K562 (cell line): ENCODE measurements at regions not wholly inside any gene's neighbourhood (a gene's known extent, or its start where the extent isn't known, plus 50 kb on each side); places are given as distances from the start of the nearest gene placed in this dataset.

Experiments
- CCNT2 ChIP-seq: IDR thresholded peaks from 2 replicates; pipeline ENCODE4 v1.6.1; 2011; ENCODE audit warnings: borderline replicate concordance, low read depth, mild to moderate bottlenecking, moderate library complexity, mixed read lengths, low read length; ENCODE audit not compliant: insufficient read length; ENCODE audit errors: extremely low read depth
- DACH1 ChIP-seq: fragments of 450-650 bp; IDR thresholded peaks from 2 replicates; pipeline ENCODE4 v1.6.1; 2018; ENCODE audit not compliant: partially characterized antibody
- ETV5 ChIP-seq: sonication (generic); formaldehyde crosslinking; IDR thresholded peaks from 2 replicates; pipeline ENCODE4 v1.4.0; 2020; ENCODE audit warnings: low read depth, mild to moderate bottlenecking, missing genetic modification reagents
- FUS ChIP-seq: fragments of 200-400 bp; formaldehyde crosslinking; optimal IDR thresholded peaks from 2 replicates; pipeline ENCODE3; 2017; ENCODE audit warnings: low read depth, low read length
- KLF6 ChIP-seq: fragments of 250-450 bp; sonication (Bioruptor Pico); IDR thresholded peaks from 2 replicates; pipeline ENCODE4 v1.4.0; 2020; ENCODE audit warnings: mild to moderate bottlenecking, moderate library complexity, borderline replicate concordance
- MCM2 ChIP-seq: fragments of 450-650 bp; IDR thresholded peaks from 2 replicates; pipeline ENCODE4 v1.6.1; 2017; ENCODE audit warnings: low read depth, mild to moderate bottlenecking
- PHF8 ChIP-seq: fragments of 200-600 bp; sonication (generic); IDR thresholded peaks from 2 replicates; pipeline ENCODE4 v1.6.1; 2012; ENCODE audit warnings: mixed run types, mild to moderate bottlenecking, inconsistent platforms, low read length, moderate library complexity, borderline replicate concordance
- SREBF1 ChIP-seq: fragments of 150-350 bp; IDR thresholded peaks from 2 replicates; pipeline ENCODE4 v1.6.1; 2014; ENCODE audit warnings: antibody characterized with exemption, low read depth, low read length, borderline replicate concordance
- STAT5A ChIP-seq: IDR thresholded peaks from 2 replicates; pipeline ENCODE4 v1.6.1; 2012; ENCODE audit warnings: low read length, inconsistent platforms, borderline replicate concordance
- ZBTB17 ChIP-seq: fragments of 450-650 bp; formaldehyde crosslinking; IDR thresholded peaks from 2 replicates; pipeline ENCODE4 v1.4.0; 2020; ENCODE audit warnings: mild to moderate bottlenecking
- ZC3H4 ChIP-seq: sonication (generic); formaldehyde crosslinking; IDR thresholded peaks from 2 replicates; pipeline ENCODE4 v1.9.0; 2021; ENCODE audit warnings: missing genetic modification reagents, borderline replicate concordance
- ZNF184 ChIP-seq: sonication (generic); formaldehyde crosslinking; IDR thresholded peaks from 2 replicates; pipeline ENCODE4 v1.5.0; 2020; ENCODE audit warnings: missing genetic modification reagents
- ZNF324 ChIP-seq: fragments of 250-450 bp; sonication (Bioruptor Pico); IDR thresholded peaks from 2 replicates; pipeline ENCODE4 v1.4.0; 2020; ENCODE audit warnings: mild to moderate bottlenecking
- TF ChIP-seq, protein P1 (sequence below): fragments of 450-650 bp; formaldehyde crosslinking; IDR thresholded peaks from 2 replicates; pipeline ENCODE4 v1.4.0; 2022; ENCODE audit warnings: mild to moderate bottlenecking, moderate library complexity
- TF ChIP-seq, protein P2 (sequence below): fragments of 450-650 bp; formaldehyde crosslinking; conservative IDR thresholded peaks from 2 replicates; pipeline ENCODE4 v1.4.0; 2022; ENCODE audit warnings: mild to moderate bottlenecking, missing genetic modification characterization
- TF ChIP-seq, protein P3 (sequence below): fragments of 450-650 bp; IDR thresholded peaks from 2 replicates; pipeline ENCODE4 v1.6.1; 2016; ENCODE audit warnings: antibody characterized with exemption
- TF ChIP-seq, protein P4 (sequence below), 3 experiments: fragments of 200-800 bp in 1 of 3; sonication (Bioruptor generic) in 1 of 3; sonication (generic) in 1 of 3; formaldehyde crosslinking in 1 of 3; IDR thresholded peaks; 2 replicates each; pipeline versions ENCODE4 v1.6.1 to v1.8.0; 2016 to 2022; ENCODE audit warnings: mild to moderate bottlenecking in 2 of 3, missing compliant biosample characterization in 2 of 3, missing genetic modification characterization in 2 of 3, missing genetic modification reagents in 1 of 3
- TF ChIP-seq, protein P5 (sequence below), 2 experiments: fragments of 150-350 bp in 1 of 2; IDR thresholded peaks; 2 replicates each; pipeline ENCODE4 v1.6.1; 2012 to 2016; ENCODE audit warnings: low read depth in 2 of 2, low read length in 2 of 2, mild to moderate bottlenecking in 1 of 2, moderate library complexity in 1 of 2

DNA sequence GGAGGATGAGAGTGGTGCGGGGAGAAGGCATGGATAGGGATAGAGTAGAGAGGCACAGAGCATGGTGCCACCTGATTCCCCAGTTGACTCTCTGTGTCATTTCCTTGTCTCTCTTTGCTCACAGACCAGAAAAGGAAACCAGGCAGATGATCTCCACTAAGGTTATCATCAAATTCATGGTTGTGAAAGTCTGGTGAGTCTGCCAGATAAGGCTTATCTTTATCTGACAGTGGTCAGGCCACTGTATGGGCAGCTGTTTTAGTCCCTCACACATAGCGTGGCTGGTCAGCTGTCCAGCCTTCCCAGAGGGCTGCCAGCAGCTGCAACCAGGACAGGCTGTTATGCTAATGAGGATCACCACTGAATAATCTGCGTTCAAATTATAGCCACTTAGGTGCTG, 99.0 kb downstream of the ADRA2A start (continued):
- TF ChIP-seq, protein P1, sequence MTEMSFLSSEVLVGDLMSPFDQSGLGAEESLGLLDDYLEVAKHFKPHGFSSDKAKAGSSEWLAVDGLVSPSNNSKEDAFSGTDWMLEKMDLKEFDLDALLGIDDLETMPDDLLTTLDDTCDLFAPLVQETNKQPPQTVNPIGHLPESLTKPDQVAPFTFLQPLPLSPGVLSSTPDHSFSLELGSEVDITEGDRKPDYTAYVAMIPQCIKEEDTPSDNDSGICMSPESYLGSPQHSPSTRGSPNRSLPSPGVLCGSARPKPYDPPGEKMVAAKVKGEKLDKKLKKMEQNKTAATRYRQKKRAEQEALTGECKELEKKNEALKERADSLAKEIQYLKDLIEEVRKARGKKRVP: no peak
- TF ChIP-seq, protein P2, sequence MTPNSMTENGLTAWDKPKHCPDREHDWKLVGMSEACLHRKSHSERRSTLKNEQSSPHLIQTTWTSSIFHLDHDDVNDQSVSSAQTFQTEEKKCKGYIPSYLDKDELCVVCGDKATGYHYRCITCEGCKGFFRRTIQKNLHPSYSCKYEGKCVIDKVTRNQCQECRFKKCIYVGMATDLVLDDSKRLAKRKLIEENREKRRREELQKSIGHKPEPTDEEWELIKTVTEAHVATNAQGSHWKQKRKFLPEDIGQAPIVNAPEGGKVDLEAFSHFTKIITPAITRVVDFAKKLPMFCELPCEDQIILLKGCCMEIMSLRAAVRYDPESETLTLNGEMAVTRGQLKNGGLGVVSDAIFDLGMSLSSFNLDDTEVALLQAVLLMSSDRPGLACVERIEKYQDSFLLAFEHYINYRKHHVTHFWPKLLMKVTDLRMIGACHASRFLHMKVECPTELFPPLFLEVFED (CRISPR knock-in tag): no peak
- no peak for TF ChIP-seq MCM2
- no peak for TF ChIP-seq DACH1
- TF ChIP-seq, protein P3, sequence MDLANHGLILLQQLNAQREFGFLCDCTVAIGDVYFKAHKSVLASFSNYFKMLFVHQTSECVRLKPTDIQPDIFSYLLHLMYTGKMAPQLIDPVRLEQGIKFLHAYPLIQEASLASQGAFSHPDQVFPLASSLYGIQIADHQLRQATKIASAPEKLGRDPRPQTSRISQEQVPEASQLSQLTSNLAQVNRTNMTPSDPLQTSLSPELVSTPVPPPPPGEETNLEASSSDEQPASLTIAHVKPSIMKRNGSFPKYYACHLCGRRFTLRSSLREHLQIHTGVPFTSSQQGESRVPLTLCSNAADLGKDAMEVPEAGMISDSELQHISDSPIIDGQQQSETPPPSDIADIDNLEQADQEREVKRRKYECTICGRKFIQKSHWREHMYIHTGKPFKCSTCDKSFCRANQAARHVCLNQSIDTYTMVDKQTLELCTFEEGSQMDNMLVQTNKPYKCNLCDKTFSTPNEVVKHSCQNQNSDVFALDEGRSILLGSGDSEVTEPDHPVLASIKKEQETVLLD: no peak
- TF ChIP-seq, protein P4, sequence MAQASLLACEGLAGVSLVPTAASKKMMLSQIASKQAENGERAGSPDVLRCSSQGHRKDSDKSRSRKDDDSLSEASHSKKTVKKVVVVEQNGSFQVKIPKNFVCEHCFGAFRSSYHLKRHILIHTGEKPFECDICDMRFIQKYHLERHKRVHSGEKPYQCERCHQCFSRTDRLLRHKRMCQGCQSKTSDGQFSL (CRISPR knock-in tag; IDR thresholded peaks at IDR 0.05): no peak
- TF ChIP-seq, protein P4 (tag; IDR thresholded peaks at IDR 0.05): no peak
- TF ChIP-seq ZNF184 (CRISPR knock-in tag): no peak
- TF ChIP-seq SREBF1: no peak
- no peak for TF ChIP-seq FUS
- TF ChIP-seq ZNF324: no peak
- TF ChIP-seq ETV5: no peak
- TF ChIP-seq KLF6 (CRISPR knock-in tag): peak; percentile 31; the same call in 1 of the 2 replicates
- TF ChIP-seq, protein P5, sequence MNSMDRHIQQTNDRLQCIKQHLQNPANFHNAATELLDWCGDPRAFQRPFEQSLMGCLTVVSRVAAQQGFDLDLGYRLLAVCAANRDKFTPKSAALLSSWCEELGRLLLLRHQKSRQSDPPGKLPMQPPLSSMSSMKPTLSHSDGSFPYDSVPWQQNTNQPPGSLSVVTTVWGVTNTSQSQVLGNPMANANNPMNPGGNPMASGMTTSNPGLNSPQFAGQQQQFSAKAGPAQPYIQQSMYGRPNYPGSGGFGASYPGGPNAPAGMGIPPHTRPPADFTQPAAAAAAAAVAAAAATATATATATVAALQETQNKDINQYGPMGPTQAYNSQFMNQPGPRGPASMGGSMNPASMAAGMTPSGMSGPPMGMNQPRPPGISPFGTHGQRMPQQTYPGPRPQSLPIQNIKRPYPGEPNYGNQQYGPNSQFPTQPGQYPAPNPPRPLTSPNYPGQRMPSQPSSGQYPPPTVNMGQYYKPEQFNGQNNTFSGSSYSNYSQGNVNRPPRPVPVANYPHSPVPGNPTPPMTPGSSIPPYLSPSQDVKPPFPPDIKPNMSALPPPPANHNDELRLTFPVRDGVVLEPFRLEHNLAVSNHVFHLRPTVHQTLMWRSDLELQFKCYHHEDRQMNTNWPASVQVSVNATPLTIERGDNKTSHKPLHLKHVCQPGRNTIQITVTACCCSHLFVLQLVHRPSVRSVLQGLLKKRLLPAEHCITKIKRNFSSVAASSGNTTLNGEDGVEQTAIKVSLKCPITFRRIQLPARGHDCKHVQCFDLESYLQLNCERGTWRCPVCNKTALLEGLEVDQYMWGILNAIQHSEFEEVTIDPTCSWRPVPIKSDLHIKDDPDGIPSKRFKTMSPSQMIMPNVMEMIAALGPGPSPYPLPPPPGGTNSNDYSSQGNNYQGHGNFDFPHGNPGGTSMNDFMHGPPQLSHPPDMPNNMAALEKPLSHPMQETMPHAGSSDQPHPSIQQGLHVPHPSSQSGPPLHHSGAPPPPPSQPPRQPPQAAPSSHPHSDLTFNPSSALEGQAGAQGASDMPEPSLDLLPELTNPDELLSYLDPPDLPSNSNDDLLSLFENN (IDR thresholded peaks at IDR 0.05; ENCODE audit: low read depth in 2 of 2, low read length in 2 of 2): peak in 1 of 2 experiments; percentile 72; a peak in 2 of 4 replicates
- peak; percentile 23 for TF ChIP-seq CCNT2
- 0 out of 2 replicates have a peak, but pooled peaks have one; percentile 33 for TF ChIP-seq ZBTB17 (CRISPR knock-in tag)
- no peak for TF ChIP-seq PHF8
- peak; percentile 67; the same call in 1 of the 2 replicates for TF ChIP-seq STAT5A
- TF ChIP-seq ZC3H4 (CRISPR knock-in tag): no peak
